TTC549 (cell line): ENCODE measurements at regions not wholly inside any gene's neighbourhood (a gene's known extent, or its start where the extent isn't known, plus 50 kb on each side); places are given as distances from the start of the nearest gene placed in this dataset.

ENCODE experiments used
- FAIRE-seq: peaks from 2 replicates; lab custom pipeline; 2012; peaks lifted over from hg19 to GRCh38; lab: Jason Lieb, UNC

DNA sequence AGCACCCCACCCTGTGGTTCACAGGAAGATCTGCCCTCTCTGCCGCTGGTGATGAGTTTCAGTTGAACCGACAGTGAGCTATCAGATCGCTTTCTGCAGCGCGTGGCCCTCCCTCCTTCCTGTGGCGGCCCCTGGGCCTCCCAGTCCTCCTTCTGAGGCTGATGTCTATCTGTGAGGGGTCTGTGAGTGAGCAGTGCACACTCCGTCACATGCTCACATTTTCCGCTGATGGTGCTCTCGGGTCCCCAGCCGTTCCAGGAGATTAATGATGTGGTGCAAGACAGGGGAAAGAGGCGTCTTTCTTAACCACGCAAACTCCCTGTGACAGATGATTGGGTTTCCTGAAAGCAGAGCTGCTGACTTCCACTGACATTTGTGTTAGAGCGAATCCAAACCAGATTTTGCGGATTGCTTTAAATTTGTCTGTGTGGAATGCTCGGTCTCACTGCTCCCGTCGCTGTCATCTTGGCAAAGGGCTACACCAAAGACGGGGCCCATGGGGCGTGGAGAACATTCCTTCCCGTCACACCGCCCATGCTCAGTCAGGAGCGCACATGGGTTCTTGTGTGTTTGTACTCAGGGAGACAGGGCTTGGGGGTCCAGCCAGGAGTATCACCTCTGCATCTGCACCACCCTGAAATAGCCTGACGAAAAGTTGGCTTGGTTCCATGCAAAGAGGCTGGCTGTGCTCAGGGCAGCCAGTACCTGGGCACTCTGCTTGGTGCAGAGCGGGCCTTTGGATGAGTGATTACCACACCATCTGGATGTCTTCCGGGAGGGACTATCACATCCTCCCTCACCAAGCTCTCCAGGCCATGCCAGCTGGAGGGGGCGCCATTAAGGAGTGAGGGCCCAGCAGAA is 154.7 kb upstream of the HS6ST1 start:
- FAIRE-seq = no peak

DNA sequence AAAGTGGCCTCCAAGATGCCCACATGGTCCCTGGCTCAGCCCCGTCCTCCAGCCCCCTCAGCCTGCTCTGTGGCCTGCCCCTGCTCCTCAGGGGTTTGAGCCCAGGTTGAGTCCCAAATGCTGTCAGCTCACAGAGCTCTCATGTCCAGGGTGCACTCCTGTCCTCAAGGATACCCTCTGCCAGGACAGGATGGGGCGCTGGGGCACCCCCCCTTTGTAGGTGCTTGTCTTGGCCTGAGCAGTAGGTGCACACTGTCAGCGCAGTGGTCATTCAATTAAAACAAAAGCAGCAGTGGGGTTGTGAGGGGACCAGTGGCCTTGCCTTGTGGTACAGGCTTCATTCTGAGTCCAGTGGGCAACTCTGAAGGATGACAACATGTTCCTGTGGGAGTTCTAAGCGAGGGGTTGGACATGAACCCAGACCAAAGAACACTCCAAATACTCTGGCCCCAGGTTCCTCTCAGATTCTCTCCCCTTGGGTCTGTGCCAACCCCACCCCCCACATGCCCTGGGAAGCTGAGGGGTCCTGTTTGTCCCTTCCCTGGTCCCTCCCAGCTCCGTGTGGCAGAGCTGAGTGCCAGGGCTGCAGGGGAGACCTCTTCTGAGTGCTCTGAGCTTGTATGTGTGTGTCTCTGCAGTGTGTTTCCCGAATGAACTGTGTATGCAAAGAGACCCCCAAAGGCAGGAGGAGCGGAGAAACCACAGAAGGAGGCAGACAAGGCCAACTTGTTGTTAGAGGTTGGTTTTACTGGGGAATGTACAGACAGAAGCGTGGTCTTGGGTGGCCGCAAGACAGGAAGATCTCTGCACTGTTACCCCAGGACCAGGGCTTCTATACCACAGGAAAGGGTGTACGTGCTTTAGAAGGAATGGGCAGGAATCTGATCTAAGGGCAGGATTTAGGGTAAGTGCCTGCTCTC is 155.6 kb upstream of the HS6ST1 start:
- no peak for FAIRE-seq

DNA sequence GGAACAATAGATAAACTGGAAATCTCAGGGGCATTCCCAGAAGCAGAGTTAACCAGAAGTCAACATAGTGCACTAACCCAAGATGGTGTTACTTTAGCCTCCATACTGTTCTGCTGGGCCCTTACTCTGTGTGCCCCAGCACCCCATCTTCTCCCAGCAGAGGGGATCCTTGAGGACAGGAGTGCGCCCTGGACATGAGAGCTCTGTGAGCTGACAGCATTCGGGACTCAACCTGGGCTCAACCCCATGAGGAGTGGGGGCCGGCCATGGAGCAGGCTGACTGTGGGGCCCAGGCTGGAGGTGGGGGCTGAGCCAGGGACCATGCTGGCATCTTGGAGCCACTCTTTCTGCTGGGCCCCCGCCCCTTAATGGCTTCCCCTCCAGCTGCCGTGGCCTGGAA is 156.3 kb upstream of the HS6ST1 start:
- FAIRE-seq = no peak

DNA sequence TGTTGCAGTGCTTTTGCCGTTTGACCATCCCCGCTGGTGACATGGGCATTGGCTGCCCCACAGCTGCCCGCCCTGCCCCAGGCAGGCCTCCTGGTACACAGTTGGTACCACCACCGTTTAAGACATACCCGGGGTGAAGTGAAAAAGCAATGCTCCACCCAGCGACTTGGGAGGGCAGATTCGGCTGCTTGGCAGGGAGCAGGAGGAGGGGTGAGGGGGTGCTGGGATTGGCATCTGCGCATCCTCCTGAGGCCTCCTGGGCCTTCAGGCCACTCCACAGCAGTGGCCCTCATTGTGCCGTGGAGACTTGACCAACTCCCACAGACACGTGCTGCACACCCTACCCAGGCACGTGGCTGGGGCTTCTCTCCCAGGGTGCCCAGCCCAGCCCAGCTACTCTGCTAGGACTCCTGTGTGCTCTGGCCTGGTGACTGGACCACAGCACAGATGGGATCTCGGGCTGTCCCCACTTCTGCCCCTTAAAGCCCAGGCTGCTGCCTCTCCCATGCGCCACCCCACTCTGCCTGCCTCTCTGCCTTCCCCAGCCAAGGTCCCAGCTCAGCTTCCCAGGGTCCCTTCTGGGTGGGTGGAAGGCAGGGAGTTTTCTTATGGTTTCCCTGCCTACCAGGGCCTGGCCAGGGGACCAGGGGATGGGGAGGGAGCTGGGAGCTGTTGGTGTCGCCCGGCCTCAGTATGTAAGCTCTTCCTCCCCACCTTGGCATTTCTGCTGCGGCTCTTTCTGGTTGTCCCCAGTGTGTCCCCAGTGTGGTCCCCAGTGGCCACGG is 157.0 kb upstream of the HS6ST1 start:
- no peak for FAIRE-seq

DNA sequence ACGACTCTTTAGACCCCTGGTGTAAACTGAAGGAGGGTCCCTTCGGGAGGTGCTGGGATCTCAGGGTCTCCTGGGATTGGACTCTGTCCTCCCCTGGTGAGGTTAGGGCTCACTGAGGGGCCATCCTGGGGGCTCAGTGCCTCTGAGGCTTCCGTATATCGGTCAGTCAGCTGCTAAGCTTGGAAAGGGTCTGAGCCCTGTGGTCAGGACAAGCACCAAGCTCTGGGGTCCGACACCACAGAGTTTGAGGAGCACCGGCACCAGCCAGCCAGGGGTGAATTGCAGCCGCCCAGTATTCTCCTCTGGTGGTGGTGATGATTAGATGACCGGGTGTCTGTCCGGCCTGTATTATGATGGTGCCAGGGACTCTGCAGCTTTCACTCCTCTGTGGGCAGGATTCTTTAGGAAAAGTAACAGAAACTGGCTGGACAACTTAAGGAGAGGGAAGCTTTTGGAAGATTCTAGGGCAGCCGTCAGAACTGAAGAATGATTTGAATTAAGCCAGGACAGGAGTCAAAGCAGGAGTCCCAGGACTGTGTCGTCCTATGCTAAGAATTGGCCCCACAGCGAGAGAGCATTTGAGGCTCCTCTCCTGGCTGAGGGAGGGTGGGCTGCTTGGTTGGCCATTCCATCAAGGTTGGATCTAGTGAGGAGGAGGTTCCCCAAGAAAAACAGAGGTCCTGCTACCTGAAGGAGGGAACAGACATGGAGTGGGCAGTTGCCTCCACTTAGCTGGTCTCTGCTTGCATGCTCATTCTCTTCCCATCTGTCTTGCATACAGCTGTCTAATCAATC is 158.6 kb upstream of the HS6ST1 start:
- FAIRE-seq = no peak

DNA sequence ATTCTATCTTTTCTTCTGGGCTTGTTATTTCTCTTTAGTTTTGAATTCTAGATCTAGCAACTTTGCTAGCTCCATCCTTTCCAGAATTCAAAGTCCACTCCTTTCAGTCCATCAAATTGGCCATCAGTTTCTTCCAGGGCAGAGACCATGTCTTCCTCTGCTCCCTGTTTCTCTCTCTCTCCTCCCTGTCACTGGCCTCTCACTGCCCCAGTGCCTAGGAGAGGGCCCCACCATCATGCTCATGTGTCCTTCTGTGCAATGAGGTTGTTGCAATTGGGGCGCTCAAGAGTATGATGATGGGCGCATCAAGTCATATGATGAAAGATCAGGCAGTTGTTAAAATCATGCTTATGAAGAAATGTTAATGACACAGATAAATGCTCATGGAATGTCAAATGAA is 159.2 kb upstream of the HS6ST1 start:
- no peak for FAIRE-seq

DNA sequence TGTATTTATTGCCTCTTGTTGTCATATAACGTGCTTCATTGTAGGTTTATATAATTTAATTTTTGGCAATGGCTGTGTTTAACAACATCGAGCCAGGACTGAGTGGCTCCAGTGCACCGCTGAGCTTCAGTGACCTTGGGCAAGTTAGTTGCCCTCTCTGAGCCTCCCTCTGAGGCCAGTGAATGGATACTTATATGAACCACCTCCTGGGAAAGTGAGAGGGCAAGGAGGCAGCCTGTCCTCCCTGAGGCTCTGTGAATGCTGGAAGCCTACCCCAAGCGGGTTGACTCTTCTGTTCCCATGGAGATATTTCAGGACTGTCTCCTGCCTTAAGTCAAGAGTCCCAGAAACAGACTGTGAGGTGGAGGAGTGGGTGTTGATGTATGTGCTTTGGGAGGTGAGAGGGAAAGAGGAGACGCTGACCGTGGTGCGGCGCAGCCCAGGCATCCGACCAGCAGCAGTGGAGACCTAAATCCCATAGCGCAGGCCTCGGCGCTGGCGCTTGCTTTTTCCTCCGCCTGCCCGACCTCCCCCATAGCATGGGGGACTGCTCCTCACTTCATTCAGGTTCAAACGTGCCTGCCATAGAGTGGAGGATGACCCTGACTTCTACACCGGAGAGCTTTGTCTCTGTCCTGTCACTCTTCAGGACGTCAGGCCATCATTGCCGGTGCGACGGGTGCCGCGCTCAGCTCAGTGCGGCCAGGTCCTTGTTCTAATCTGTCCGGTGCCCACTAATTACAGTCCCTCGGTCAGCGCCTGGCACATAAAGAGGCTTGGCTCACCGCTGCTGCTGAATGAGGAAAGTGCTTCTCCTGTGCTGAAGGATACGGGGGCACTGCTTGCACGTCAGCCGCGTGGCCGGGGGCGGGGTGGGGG is 167.3 kb upstream of the HS6ST1 start:
- FAIRE-seq = no peak

DNA sequence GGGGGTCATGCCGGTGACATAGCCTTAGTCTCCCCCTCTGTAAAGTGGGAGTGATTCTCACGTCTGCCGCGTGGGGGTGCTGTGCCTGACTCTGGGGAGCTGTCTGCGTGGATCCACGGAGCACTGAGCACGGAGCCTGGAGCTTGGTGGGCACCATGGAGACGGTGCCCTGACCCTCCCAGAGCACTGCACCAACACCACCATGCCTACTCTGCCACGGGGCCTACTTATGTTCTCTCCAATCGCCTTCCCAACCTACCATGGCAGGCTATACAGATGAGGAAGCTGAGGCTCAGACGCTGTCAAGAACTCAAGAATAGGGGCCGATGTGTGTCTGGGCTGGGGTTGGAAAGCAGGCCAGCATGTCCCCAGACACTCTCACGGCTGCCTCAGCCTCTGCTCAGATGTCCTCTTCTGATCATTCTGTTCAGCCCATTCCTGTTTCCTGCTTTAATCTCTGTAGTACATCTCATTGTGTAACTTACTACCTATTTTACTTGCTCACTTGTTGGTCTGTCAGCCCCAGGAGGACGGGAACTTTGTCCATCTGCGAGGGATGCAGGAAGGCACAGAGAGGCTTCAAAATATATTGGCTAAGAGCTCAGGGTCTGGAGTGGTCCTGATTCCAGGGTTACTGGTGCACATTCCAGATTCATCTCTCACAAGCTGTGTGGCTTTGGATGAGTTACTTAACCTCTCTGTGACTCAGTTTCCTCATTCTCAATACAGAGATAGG is 168.1 kb upstream of the HS6ST1 start:
- FAIRE-seq = no peak

DNA sequence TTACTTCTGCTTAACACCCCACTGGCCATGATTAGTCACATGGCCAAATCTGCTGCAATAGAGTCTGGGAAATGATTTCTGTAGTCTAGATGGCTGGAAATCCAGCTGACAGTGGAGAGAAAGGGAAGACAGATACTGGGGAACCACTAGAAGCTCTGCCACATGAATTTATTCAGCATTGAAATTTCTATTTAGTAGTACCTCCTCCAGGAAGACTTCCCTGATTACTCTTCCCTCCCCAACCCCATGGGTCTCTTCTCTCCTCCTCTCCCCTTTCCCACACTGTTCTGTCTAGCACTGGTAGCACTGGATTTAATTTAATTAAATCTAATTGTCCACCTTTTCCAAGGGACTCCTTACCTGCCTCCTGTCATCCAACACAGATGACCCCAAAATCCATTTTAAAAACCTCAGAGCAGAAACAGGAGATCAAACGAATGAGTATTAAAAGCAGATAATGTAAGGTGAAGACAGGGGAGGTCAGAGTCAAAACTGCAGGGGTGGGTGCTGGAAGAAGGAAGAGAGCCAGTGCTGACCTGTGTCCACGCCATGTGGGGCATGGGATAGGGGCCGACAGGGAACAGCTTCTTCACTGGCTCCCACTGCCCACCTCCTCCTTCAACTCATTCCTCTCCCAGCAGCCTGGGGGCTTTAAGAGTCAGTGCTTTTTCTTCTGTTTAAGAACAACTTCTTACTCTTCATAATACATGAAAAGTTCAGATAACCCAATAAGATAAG is 169.2 kb upstream of the HS6ST1 start:
- no peak for FAIRE-seq

DNA sequence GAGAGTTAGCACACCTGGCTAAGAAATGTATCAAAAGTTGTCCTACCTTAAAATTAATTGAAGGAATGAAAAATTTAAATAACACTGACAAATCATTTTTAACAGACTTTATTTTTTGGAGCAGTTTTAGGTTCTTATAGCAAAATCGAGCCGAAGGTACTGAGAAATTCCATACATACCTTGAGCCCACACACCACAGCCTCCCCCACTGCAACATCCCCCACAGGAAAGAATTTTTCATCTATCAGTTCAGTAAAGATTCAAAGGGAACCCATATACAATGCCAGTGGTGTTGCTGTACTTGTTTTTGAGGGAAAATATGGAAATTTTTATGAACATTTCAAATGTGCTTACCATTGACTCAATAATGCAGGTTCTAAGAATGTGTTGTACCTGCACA is 169.8 kb upstream of the HS6ST1 start:
- FAIRE-seq = no peak

DNA sequence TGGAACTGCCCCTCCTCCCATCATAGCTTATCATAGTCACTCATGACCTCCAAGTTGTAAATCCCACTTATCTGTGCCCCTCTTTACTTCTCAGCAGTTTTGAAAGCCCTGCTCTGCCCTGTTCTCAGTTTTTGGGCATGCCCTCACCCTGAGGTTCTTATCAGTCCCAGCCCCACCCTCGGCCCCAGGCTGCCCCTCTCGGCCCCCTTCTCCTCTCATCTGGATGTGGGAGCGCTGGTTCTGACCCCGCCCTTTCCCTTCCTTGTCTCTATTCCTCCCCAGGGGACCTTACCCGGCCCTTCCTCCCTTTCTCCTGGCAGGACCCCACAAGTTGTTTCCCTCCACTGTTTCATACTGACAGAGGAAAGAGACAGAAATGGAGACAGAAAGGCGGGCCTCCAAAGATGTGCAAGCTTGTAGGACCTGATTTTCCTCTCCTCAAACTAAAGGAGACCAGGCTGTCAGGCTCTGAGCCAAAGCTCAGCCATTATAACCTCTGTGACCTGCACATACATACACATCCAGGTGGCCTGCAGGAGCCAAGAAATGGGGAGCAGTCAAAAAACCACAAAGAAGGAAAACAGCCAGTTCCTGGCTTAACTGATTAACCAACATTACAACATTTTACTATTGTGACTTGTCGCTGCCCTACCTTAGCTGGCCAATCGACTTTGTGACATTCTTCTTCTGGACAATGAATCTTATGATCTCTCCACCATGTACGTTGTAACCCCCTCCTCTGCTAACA is 171.0 kb upstream of the HS6ST1 start:
- no peak for FAIRE-seq

DNA sequence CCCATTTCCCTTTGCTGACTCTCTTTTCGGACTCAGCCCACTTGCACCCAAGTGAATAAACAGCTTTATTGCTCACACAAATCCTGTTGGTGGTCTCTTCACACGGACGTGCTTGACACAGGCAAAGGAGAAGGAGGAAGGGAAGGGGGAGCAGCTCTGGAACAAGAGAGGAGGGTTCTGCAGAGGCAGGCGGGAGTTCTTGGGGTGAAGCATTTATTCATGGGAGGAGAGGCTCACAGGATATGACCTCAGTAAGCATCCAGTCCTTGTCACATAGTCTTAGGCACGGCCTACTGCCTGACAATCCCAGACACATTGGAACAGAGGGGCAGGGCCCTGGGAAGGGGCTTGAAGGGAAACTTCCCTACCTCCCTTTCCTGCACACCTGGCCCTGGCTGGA is 171.7 kb upstream of the HS6ST1 start:
- no peak for FAIRE-seq

DNA sequence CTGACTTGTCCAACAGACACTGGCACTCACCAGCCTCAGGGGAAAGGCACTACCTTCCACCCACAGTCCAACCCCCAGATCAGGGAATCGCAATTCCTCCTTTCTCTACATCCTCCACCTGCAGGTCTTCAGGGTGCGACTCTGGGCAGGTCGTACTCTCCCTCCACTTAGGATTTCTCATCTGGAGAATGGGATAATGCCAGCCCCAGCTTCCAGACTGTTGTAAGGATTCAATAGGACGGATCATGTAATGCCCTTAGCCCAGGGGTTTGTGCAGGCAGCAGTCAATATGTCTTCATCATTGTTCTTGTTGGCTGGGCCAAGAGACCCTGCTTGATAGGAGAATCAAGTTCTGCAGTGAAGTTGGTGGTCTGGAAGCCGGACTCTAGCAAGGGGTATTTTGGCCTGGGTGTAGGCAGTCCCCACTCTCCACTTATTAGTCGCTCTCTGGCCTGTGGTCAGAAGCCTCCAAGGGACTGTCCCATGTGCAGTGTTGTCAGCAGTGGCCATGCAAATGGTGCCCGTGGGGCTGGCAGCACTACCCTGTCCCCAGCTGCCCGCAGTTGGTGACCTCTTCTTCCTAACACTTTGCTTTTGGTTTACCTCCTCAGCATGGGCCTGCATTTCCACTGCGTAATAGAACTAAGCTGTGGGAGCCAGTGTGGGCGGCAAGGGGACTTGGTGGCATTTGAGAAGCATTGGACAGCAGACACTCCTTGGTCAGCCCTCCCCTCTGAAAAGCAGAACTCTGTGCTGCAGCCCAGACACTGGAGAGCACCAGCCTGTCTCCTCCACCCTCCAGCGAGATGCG is 172.4 kb upstream of the HS6ST1 start:
- FAIRE-seq = no peak

DNA sequence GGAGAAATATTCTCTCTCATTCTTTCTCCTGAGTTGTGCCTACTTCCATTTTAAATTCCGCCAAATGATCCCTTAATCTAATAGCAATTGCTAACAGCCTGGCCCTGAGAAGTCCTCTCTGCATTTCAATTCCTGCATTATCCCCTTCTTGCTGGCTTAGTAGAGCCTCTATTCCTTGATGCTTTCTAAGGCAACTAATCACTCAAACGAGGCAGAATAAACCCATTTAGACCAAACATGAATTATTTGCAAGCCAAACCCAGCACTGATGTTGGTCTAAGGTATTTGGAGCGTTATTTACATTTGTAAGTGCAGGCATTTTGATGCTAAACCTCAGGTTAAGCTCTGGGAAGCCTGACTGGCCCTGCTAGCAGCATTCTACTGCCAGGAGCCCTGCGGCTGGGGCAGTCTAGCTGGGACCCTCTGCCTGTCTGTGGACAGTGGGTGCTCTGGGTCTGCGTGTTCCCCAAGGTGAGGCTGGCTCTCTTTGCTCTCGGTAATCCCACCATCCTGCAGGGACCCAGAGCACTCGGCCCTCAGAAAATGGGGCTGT is 173.1 kb upstream of the HS6ST1 start:
- FAIRE-seq = no peak

DNA sequence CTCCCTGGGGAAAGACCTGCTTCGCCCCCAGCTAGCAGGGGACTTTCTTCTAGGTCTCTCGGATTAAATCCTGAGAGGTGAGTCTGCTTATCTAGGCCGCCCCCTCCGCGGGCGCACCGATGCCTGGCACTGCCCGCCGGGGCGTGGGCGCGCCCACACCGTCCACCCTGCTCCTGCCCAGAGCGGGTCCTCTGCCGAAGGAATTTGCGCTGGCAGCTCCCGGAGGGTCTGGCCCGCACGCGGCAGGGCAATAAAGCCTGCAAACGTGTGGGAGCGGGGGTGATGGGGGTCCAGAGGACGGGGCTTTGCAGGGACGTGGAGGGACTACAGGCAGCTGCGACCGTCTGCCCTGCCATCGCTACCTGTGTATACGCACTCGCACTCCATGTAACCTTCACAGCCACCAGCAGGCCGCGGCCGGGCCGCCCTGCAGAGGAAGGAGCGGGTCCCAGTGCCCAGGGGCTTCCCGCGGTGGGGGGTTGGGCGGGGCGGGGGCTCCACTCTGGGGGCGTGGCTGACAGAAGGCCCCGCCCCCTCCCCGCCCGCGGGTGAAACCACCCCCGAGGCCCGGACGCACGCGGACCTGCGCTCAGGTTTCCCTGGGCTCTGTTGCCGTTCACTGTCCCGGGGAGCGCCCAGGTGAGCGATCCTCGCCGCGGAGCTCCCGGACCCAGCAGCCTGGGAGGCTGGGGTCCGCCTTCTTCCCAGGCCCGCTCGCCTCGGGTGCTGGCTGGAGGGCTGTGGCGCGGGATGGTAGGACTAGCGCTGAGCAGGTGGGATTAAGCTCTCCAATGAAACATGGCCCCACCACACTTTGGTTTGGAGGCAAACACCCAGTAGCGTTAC is 174.5 kb upstream of the HS6ST1 start:
- no peak for FAIRE-seq

DNA sequence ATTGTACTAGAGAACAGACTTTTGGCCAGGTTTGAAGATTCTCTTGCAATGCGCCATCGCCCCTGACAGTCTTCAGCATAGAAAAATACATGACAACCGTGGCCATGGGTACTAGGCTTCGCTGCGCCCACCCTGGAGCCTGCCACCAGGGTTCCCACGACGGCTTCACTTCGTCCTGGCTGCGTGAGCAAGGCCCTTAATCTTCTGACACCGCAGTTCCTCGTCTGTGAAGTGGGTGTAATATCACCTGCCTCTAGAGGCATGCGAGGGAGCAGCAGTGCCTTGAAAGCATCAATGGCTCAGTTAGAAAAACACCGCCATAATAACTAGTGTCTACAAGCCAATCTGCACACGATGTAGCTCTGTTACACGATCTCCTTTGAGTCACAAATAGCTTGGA is 175.2 kb upstream of the HS6ST1 start:
- no peak for FAIRE-seq

DNA sequence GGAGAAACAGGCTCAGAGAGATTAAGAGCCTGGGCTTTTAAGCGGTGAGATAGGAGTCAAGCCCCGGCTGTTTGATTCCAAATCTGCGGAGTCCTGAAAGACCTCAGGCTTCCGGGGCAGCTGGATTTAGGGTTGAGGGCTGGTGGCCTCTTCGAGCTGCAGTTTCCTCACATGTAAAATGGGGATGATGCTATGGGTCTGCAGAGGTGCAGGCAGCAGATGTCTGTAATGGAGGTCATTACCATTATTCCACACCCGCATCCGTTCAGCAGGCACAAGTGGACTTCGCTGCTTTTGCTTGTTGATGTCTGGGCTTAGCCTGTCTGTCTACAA is 175.6 kb upstream of the HS6ST1 start:
- no peak for FAIRE-seq
